Gastroesophageal sphincter (tissue), 4 donors: ENCODE measurements at regions not wholly inside any gene's neighbourhood (a gene's known extent, or its start where the extent isn't known, plus 50 kb on each side); places are given as distances from the start of the nearest gene placed in this dataset.
A peak's percentile ranks its signal among the peaks of the same experiment; 100 is the strongest.

Experiments used
- ATAC-seq: fragments of 150-250 bp; one replicate; pipeline ENCODE4 v1.9.1; 2016; ENCODE audit warnings: mild to moderate bottlenecking, moderate library complexity
- H3K27ac ChIP-seq, 4 donors: fragments of 200-600 bp; sonication (generic) in 3 of 4; 1 replicate in 3 of 4; 2 replicates in 1 of 4; pipeline ENCODE4 v1.5.1; 2016 to 2019
- H3K27me3 ChIP-seq: fragments of 200-600 bp; sonication (generic); one replicate; pipeline ENCODE4 v1.5.1; 2019
- H3K36me3 ChIP-seq, 2 donors: fragments of 200-600 bp; sonication (generic); one replicate each; pipeline ENCODE4 v1.5.1; 2019; ENCODE audit warnings: control low read depth in 1 of 2
- H3K4me1 ChIP-seq, 3 donors: fragments of 200-600 bp; sonication (generic); 1 replicate in 2 of 3; 2 replicates in 1 of 3; pipeline ENCODE4 v1.5.1; 2016 to 2019; ENCODE audit warnings: control low read depth in 2 of 3
- H3K4me3 ChIP-seq, 2 donors: fragments of 200-600 bp; sonication (generic); one replicate each; pipeline ENCODE4 v1.5.1; 2019; ENCODE audit warnings: mild to moderate bottlenecking in 1 of 2, moderate library complexity in 1 of 2
- H3K9me3 ChIP-seq, 3 donors: fragments of 200-600 bp; sonication (generic); one replicate each; pipeline ENCODE4 v1.5.1; 2017 to 2019; ENCODE audit warnings: control low read depth in 2 of 3
- EP300 ChIP-seq: sonication (generic); formaldehyde crosslinking; IDR thresholded peaks from one replicate; pipeline ENCODE4 v1.6.1; 2017; ENCODE audit warnings: antibody characterized with exemption, mild to moderate bottlenecking
- POLR2A ChIP-seq, 2 donors: fragments of 450-650 bp; IDR thresholded peaks; one replicate each; pipeline ENCODE4 v1.6.1; 2017; ENCODE audit warnings: antibody characterized with exemption in 2 of 2, mild to moderate bottlenecking in 2 of 2, moderate library complexity in 1 of 2
- POLR2AphosphoS5 ChIP-seq: sonication (generic); formaldehyde crosslinking; IDR thresholded peaks from one replicate; pipeline ENCODE4 v1.6.1; 2017; ENCODE audit warnings: antibody characterized with exemption
- WGBS, 2 donors: methylation state at CpG; one replicate each; pipeline ENCODE4 v1.1.5; 2018; ENCODE audit warnings: low coverage in 1 of 2; 5-methylcytosine and 5-hydroxymethylcytosine counted together
- TF ChIP-seq, protein P1 (sequence below), 4 experiments: fragments of 200-600 bp in 2 of 4; fragments of 450-650 bp in 2 of 4; sonication (generic) in 1 of 4; IDR thresholded peaks; one replicate each; pipeline ENCODE4 v1.5.1; 2017 to 2019; ENCODE audit warnings: antibody characterized with exemption in 4 of 4, mild to moderate bottlenecking in 2 of 4, moderate library complexity in 2 of 4

- TF ChIP-seq POLR2AphosphoS5: no peak
- no peak for ATAC-seq
- Histone ChIP-seq H3K9me3 (no peaks in the 10 kb centered on the region), H3K4me3 (no peak overlapping the region), H3K27me3 (no peaks in the 10 kb centered on the region), H3K27ac (no peak overlapping the region), H3K36me3 (no peaks in the 10 kb centered on the region), H3K4me1 (no peaks in the 10 kb centered on the region)
- 89 to 93% methylated on average over 1 of the region's 1 CpG for WGBS, 2 donors
Measured at GRCh38 chr4:23957465-23957864, 67.6 kb upstream of the PPARGC1A start.

GRCh38 chr4:23956601-23957364, 66.9 kb upstream of the PPARGC1A start:
- 100% methylated on average over 3 to 4 of the region's 4 CpGs for WGBS, 2 donors
- Histone ChIP-seq H3K27ac (no peak overlapping the region), H3K4me1 (no peaks in the 10 kb centered on the region), H3K36me3 (no peaks in the 10 kb centered on the region), H3K4me3 (no peak overlapping the region), H3K27me3 (no peaks in the 10 kb centered on the region), H3K9me3 (no peaks in the 10 kb centered on the region)
- ATAC-seq: no peak
- TF ChIP-seq, protein P1, sequence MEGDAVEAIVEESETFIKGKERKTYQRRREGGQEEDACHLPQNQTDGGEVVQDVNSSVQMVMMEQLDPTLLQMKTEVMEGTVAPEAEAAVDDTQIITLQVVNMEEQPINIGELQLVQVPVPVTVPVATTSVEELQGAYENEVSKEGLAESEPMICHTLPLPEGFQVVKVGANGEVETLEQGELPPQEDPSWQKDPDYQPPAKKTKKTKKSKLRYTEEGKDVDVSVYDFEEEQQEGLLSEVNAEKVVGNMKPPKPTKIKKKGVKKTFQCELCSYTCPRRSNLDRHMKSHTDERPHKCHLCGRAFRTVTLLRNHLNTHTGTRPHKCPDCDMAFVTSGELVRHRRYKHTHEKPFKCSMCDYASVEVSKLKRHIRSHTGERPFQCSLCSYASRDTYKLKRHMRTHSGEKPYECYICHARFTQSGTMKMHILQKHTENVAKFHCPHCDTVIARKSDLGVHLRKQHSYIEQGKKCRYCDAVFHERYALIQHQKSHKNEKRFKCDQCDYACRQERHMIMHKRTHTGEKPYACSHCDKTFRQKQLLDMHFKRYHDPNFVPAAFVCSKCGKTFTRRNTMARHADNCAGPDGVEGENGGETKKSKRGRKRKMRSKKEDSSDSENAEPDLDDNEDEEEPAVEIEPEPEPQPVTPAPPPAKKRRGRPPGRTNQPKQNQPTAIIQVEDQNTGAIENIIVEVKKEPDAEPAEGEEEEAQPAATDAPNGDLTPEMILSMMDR (IDR thresholded peaks at IDR 0.05): no peak
- TF ChIP-seq POLR2AphosphoS5 (no peak), POLR2A (IDR thresholded peaks at IDR 0.05) (no peak), EP300 (no peak)

DNA sequence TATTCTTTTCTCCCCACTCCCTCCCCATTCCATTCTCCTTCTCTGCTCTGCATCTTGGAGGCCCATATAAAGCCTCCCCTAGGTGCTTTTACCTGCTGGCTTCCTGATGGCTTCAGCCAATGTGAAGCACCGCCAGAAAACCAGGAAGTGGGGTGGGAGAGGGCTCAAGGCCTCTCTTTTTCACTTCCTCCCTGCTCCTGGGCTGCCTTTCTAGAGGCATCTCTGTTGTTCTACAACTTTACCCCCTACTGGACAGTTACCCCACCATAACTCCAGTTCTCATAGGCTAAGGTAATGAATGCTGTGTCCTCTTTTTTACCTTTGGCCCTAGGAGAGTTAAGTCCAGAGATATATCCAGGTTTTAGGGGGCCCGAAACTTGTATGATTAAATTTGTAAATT, 62.4 kb upstream of the PPARGC1A start:
- H3K27me3 ChIP-seq: no peaks in the 10 kb centered on the region
- no peak overlapping the region for H3K4me3 ChIP-seq
- no peak for TF ChIP-seq EP300
- TF ChIP-seq, protein P1 (IDR thresholded peaks at IDR 0.05): no peak
- TF ChIP-seq POLR2A (IDR thresholded peaks at IDR 0.05): no peak
- TF ChIP-seq POLR2AphosphoS5: no peak
- H3K36me3 ChIP-seq: no peaks in the 10 kb centered on the region
- ATAC-seq: no peak
- no peaks in the 10 kb centered on the region for H3K9me3 ChIP-seq
- WGBS, 2 donors: 77 to 100% methylated on average over 1 to 2 of the region's 2 CpGs
- no peaks in the 10 kb centered on the region for H3K4me1 ChIP-seq
- no peak overlapping the region for H3K27ac ChIP-seq

GRCh38 chr4:23947826-23948225, 58.0 kb upstream of the PPARGC1A start:
- Histone ChIP-seq H3K4me1 (peaks cover 0 to 20% (median 0%) of the 10 kb centered on the region in 3 donors), H3K9me3 (no peaks in the 10 kb centered on the region), H3K27me3 (no peaks in the 10 kb centered on the region), H3K36me3 (no peaks in the 10 kb centered on the region), H3K27ac (no peak overlapping the region), H3K4me3 (no peak overlapping the region)
- TF ChIP-seq, protein P1 (IDR thresholded peaks at IDR 0.05): no peak
- no peak for TF ChIP-seq POLR2A (IDR thresholded peaks at IDR 0.05)
- no peak for TF ChIP-seq EP300
- no peak for TF ChIP-seq POLR2AphosphoS5
- ATAC-seq: no peak
- WGBS, 2 donors: 51 to 83% methylated on average over 4 of the region's 4 CpGs

DNA sequence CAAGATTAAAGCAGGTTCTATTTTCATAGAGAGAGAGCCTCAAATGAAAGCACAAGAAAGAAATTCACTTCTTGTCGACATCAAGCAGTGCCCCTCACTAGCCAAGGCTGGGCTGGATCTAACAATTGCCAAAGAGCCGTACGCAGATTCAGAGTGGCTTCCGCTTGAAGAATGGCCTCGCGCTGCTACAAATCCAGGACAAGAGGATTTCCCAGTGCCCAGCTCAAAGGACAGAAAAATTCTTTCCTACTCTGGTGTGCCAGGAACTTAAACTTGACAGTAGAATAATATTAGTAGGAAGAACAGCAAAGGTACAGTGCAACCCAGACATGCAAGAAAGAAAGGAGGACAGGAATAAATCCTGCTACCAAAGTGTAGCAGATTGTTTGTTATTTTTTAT, 56.5 kb upstream of the PPARGC1A start:
- Histone ChIP-seq H3K27ac (peak overlapping the region; percentile 68 to 80 (median 76)), H3K4me1 (peaks cover 0 to 36% (median 3%) of the 10 kb centered on the region in 3 donors), H3K27me3 (no peaks in the 10 kb centered on the region), H3K36me3 (no peaks in the 10 kb centered on the region), H3K9me3 (no peaks in the 10 kb centered on the region), H3K4me3 (no peak overlapping the region)
- TF ChIP-seq, protein P1 (IDR thresholded peaks at IDR 0.05): no peak
- TF ChIP-seq POLR2A (IDR thresholded peaks at IDR 0.05): no peak
- ATAC-seq: peak; percentile 29
- 56% methylated on average over 5 of the region's 6 CpGs; no CpG with 5 or more reads in 1 of the 2 donors for WGBS, 2 donors
